HepG2 (cell line): ENCODE measurements at regions not wholly inside any gene's neighbourhood (a gene's known extent, or its start where the extent isn't known, plus 50 kb on each side); places are given as distances from the start of the nearest gene placed in this dataset.

ENCODE experiments used
- ATAC-seq: fragments of 200-7000 bp; cut with Tn5 transposase; 3 replicates; pipeline ENCODE4 v1.9.1; 2020; ENCODE audit warnings: mild to moderate bottlenecking, moderate library complexity
- BruUV-seq: library from RNA; stranded (reverse); fragments of 400-500 nt; replicated peaks from 2 replicates; lab custom pipeline; 2021; lab: Mats Ljungman, UMichigan
- CTCF ChIA-PET: fragments of 300-600 bp; formaldehyde crosslinking; extraction: SDS; loops from one replicate; lab custom pipeline; 2021; ENCODE audit warnings: low total read pairs, inconsistent platforms, low intra/inter-chr PET ratio; lab: Yijun Ruan, JAX
- POLR2A ChIA-PET: fragments of 350-600 bp; sonication (Branson Sonifier 250); formaldehyde crosslinking; loops from one replicate; lab custom pipeline; 2020; ENCODE audit warnings: antibody characterized with exemption, inconsistent platforms; lab: Yijun Ruan, JAX
- DNase-seq: peaks from one replicate; pipeline ENCODE4 v3.0.0-alpha.2; 2015; ENCODE audit warnings: low spot score
- FAIRE-seq: peaks from 3 replicates; lab custom pipeline; 2011; peaks lifted over from hg19 to GRCh38; lab: Jason Lieb, UNC
- H2AFZ ChIP-seq: one replicate; pipeline ENCODE4 v1.6.1; 2011; ENCODE audit warnings: low read length, inconsistent platforms
- H3K27ac ChIP-seq: fragments of 300-600 bp; 3 replicates; pipeline ENCODE4 v1.8.0; 2011; ENCODE audit warnings: mixed run types, mild to moderate bottlenecking, mixed read lengths, low read length, inconsistent platforms; ENCODE audit not compliant: insufficient read depth; ENCODE audit errors: extremely low read length
- H3K27me3 ChIP-seq, 2 experiments: fragments of 200-600 bp in 1 of 2; 2 replicates in 1 of 2; 3 replicates in 1 of 2; pipeline versions ENCODE4 v1.6.0 to v1.8.0; 2011; ENCODE audit warnings: low read length in 2 of 2, mild to moderate bottlenecking in 2 of 2, moderate library complexity in 2 of 2, inconsistent platforms in 1 of 2; ENCODE audit not compliant: insufficient read depth in 2 of 2, control insufficient read depth in 1 of 2
- H3K36me3 ChIP-seq, 2 experiments: fragments of 200-600 bp in 1 of 2; replicated peaks in 1 of 2; 2 replicates in 1 of 2; 3 replicates in 1 of 2; pipeline versions ENCODE4 v1.5.1 to v1.8.0; 2011; ENCODE audit warnings: low read length in 2 of 2, inconsistent platforms in 1 of 2; ENCODE audit not compliant: insufficient read depth in 2 of 2, control insufficient read depth in 1 of 2
- H3K4me1 ChIP-seq: 2 replicates; pipeline ENCODE4 v1.5.1; 2012; ENCODE audit warnings: low read length, inconsistent platforms; ENCODE audit not compliant: insufficient read depth
- H3K4me2 ChIP-seq: 2 replicates; pipeline ENCODE4 v1.6.0; 2011; ENCODE audit warnings: low read depth, low read length, inconsistent platforms
- H3K4me3 ChIP-seq, 3 experiments: fragments of 200-600 bp in 1 of 3; sonication (generic), shearing (Covaris generic) in 1 of 3; replicated peaks in 1 of 3; 2 replicates each; pipeline ENCODE4 v1.5.1; 2011 to 2016; ENCODE audit warnings: low read length in 3 of 3, inconsistent platforms in 2 of 3, low read depth in 2 of 3, mild to moderate bottlenecking in 2 of 3, control low read depth in 1 of 3, mixed read lengths in 1 of 3; ENCODE audit not compliant: insufficient read depth in 1 of 3
- H3K79me2 ChIP-seq: one replicate; pipeline ENCODE4 v1.6.1; 2011; ENCODE audit warnings: low read length, inconsistent platforms; ENCODE audit not compliant: insufficient read depth
- H3K9ac ChIP-seq: 2 replicates; pipeline ENCODE4 v1.6.0; 2011; ENCODE audit warnings: mild to moderate bottlenecking, low read depth, low read length, inconsistent platforms; ENCODE audit not compliant: insufficient read depth
- H3K9me3 ChIP-seq: 2 replicates; pipeline ENCODE4 v1.5.1; 2012; ENCODE audit warnings: mild to moderate bottlenecking, low read length
- H4K20me1 ChIP-seq: 2 replicates; pipeline ENCODE4 v1.6.0; 2011; ENCODE audit warnings: inconsistent platforms, mild to moderate bottlenecking, low read length, moderate library complexity; ENCODE audit not compliant: insufficient read depth
- ATF6 ChIP-seq: sonication (generic); formaldehyde crosslinking; conservative IDR thresholded peaks from 2 replicates; pipeline ENCODE4 v1.4.0; 2020; ENCODE audit warnings: missing genetic modification reagents
- ELK4 ChIP-seq: sonication (generic); formaldehyde crosslinking; IDR thresholded peaks from 2 replicates; pipeline ENCODE4 v1.9.0; 2021; ENCODE audit warnings: missing genetic modification reagents, borderline replicate concordance
- MIER3 ChIP-seq: IDR thresholded peaks from 2 replicates; pipeline ENCODE4 v1.6.1; 2016; ENCODE audit warnings: missing compliant biosample characterization, borderline replicate concordance
- NFIB ChIP-seq: sonication (generic); formaldehyde crosslinking; IDR thresholded peaks from 2 replicates; pipeline ENCODE4 v1.9.0; 2021; ENCODE audit warnings: missing genetic modification reagents, mild to moderate bottlenecking, borderline replicate concordance
- SAFB2 ChIP-seq: sonication (generic); formaldehyde crosslinking; IDR thresholded peaks from 2 replicates; pipeline ENCODE4 v1.5.1; 2020; ENCODE audit warnings: missing genetic modification reagents, low read depth, mild to moderate bottlenecking, borderline replicate concordance
- SNRNP70 ChIP-seq: fragments of 200-400 bp; formaldehyde crosslinking; IDR thresholded peaks from 2 replicates; pipeline ENCODE4 v1.6.1; 2017; ENCODE audit warnings: mild to moderate bottlenecking, low read depth, low read length, moderate library complexity
- SOX13 ChIP-seq, 3 experiments: fragments of 450-650 bp in 1 of 3; sonication (generic) in 1 of 3; formaldehyde crosslinking in 1 of 3; IDR thresholded peaks in 2 of 3; conservative IDR thresholded peaks in 1 of 3; 2 replicates each; pipeline versions ENCODE4 v1.5.0 to v1.6.1; 2016 to 2020; ENCODE audit warnings: antibody characterized with exemption in 1 of 3, mild to moderate bottlenecking in 1 of 3, missing compliant biosample characterization in 1 of 3, missing genetic modification reagents in 1 of 3, moderate library complexity in 1 of 3
- SP2 ChIP-seq: sonication (generic); formaldehyde crosslinking; IDR thresholded peaks from 2 replicates; pipeline ENCODE4 v1.5.1; 2020; ENCODE audit warnings: mild to moderate bottlenecking, missing genetic modification reagents
- TRAFD1 ChIP-seq: sonication (generic); formaldehyde crosslinking; IDR thresholded peaks from 2 replicates; pipeline ENCODE4 v1.5.1; 2020; ENCODE audit warnings: missing genetic modification reagents, mild to moderate bottlenecking, borderline replicate concordance
- ZBTB34 ChIP-seq: sonication (generic); formaldehyde crosslinking; IDR thresholded peaks from 2 replicates; pipeline ENCODE4 v1.8.0; 2022; ENCODE audit warnings: mild to moderate bottlenecking, missing genetic modification reagents
- ZNF619 ChIP-seq: sonication (generic); formaldehyde crosslinking; IDR thresholded peaks from 2 replicates; pipeline ENCODE4 v1.4.0; 2020; ENCODE audit warnings: mild to moderate bottlenecking, missing genetic modification reagents
- WGBS: methylation state at CpG from one replicate; pipeline ENCODE4 v1.1.6; 2017; ENCODE audit warnings: low lambda C conversion rate; 5-methylcytosine and 5-hydroxymethylcytosine counted together
- in situ Hi-C: cut with HindIII; loops from 2 replicates; pipeline ENCODE4 v1.10.0; 2017; ENCODE audit warnings: low pct_unique_long_range_greater_than_20kb; ENCODE audit not compliant: extremely low pct_ligation_motif_present
- intact Hi-C: fragments of 100-400 bp; cut with micrococcal nuclease; formaldehyde crosslinking; loops from one replicate; pipeline ENCODE4 v1.10.0; 2022; ENCODE audit not compliant: unreplicated experiment

- intact Hi-C loops (no loop called here), in situ Hi-C loops (no loop called here)
- H3K4me3 ChIP-seq = no peak overlapping the region
- H3K9ac ChIP-seq = no peak overlapping the region
- ChIA-PET POLR2A (no interaction called here), CTCF (no interaction called here)
- H3K4me2 ChIP-seq = no peak overlapping the region
- 82% methylated on average over 10 of the region's 12 CpGs for WGBS
- TF ChIP-seq SNRNP70 = no peak
- no peak for TF ChIP-seq SAFB2 (CRISPR knock-in tag)
- TF ChIP-seq ZNF619 (CRISPR knock-in tag) = no peak
- no peak for TF ChIP-seq TRAFD1 (CRISPR knock-in tag)
- no peak for TF ChIP-seq ELK4 (CRISPR knock-in tag)
- H4K20me1 ChIP-seq = no peaks in the 10 kb centered on the region
- H2AFZ ChIP-seq = no peak overlapping the region
- no peaks in the 10 kb centered on the region for H3K27me3 ChIP-seq
- no peaks in the 10 kb centered on the region for H3K4me1 ChIP-seq
- H3K36me3 ChIP-seq = no peaks in the 10 kb centered on the region
- DNase-seq (no peak), FAIRE-seq (no peak), ATAC-seq (no peak)
- H3K9me3 ChIP-seq = peaks cover 45% of the 10 kb centered on the region
- no TSS peak for BruUV-seq
- H3K79me2 ChIP-seq = no peaks in the 10 kb centered on the region
- H3K27ac ChIP-seq = no peak overlapping the region
These were observed 791.5 kb downstream of the SLC16A7 start for GRCh38 chr12:60387356-60387755.

- H3K27ac ChIP-seq = no peak overlapping the region
- no peak for DNase-seq
- no peaks in the 10 kb centered on the region for H3K36me3 ChIP-seq
- no peak overlapping the region for H3K4me3 ChIP-seq
- ATAC-seq = no peak
- no peak overlapping the region for H3K9ac ChIP-seq
- intact Hi-C loops = no loop called here
- H2AFZ ChIP-seq = no peak overlapping the region
- no peaks in the 10 kb centered on the region for H3K79me2 ChIP-seq
- H3K9me3 ChIP-seq = peaks cover 50% of the 10 kb centered on the region
- no peaks in the 10 kb centered on the region for H3K4me1 ChIP-seq
- H4K20me1 ChIP-seq = no peaks in the 10 kb centered on the region
- 1% methylated on average over 3 of the region's 3 CpGs for WGBS
- FAIRE-seq = no peak
- ChIA-PET POLR2A (no interaction called here), CTCF (no interaction called here)
- no peaks in the 10 kb centered on the region for H3K27me3 ChIP-seq
- BruUV-seq = no TSS peak
- H3K4me2 ChIP-seq = no peak overlapping the region
- in situ Hi-C loops = no loop called here
- TF ChIP-seq MIER3 (no peak), SOX13 (IDR thresholded peaks at IDR 0.05) (no peak), SOX13 (CRISPR knock-in tag; conservative IDR thresholded peaks at IDR 0.05 in 1 of 2, IDR thresholded peaks at IDR 0.05 in 1 of 2) (no peak), NFIB (no peak), ZBTB34 (CRISPR knock-in tag) (no peak), ATF6 (CRISPR knock-in tag) (no peak), SP2 (CRISPR knock-in tag) (no peak)
These were observed 795.2 kb downstream of the SLC16A7 start for GRCh38 chr12:60391051-60391450.
